ENCODE measurements at regions not wholly inside any gene's neighbourhood (a gene's known extent, or its start where the extent isn't known, plus 50 kb on each side); places are given as distances from the start of the nearest gene placed in this dataset.
A peak's percentile ranks its signal among the peaks of the same experiment; 100 is the strongest.
"Not testable (repeated sequence)": the region's sequence is repeated elsewhere in the genome, so short reads cannot be mapped to it uniquely, and the experiment has no call there.

- no peak for DNase-seq
Observed at GRCh38 chr9:85487872-85488271, 253.9 kb downstream of the AGTPBP1 start.

- DNase-seq = no peak
Observed at GRCh38 chr9:85484235-85484634, 257.5 kb downstream of the AGTPBP1 start.

- no peak for DNase-seq
Observed at GRCh38 chr9:85483208-85483607, 258.5 kb downstream of the AGTPBP1 start.

GRCh38 chr9:85479305-85479704 is 262.4 kb downstream of the AGTPBP1 start:
- DNase-seq = no peak

GRCh38 chr9:85478847-85479246 is 262.9 kb downstream of the AGTPBP1 start:
- DNase-seq = no peak

GRCh38 chr9:85474896-85475295 is 266.9 kb downstream of the AGTPBP1 start:
- not testable (repeated sequence) for DNase-seq

- DNase-seq = no peak
Observed at GRCh38 chr9:85471791-85472190, 270.0 kb downstream of the AGTPBP1 start.

- no peak for DNase-seq
Observed at GRCh38 chr9:85469041-85469440, 272.7 kb downstream of the AGTPBP1 start.

GRCh38 chr9:85466834-85467233 is 274.9 kb downstream of the AGTPBP1 start:
- DNase-seq = no peak

- DNase-seq = not testable (repeated sequence)
Observed at GRCh38 chr9:85458114-85458864, 283.5 kb downstream of the AGTPBP1 start.

GRCh38 chr9:85453850-85454249 is 287.9 kb downstream of the AGTPBP1 start:
- DNase-seq = no peak

GRCh38 chr9:85452841-85453240 is 288.9 kb downstream of the AGTPBP1 start:
- DNase-seq = no peak

- DNase-seq = no peak
Observed at GRCh38 chr9:85451680-85452079, 290.1 kb downstream of the AGTPBP1 start.

GRCh38 chr9:85445887-85446286 is 295.9 kb downstream of the AGTPBP1 start:
- no peak for DNase-seq

GRCh38 chr9:85444243-85444642 is 297.5 kb downstream of the AGTPBP1 start:
- DNase-seq = no peak

GRCh38 chr9:85443190-85443598 is 298.6 kb downstream of the AGTPBP1 start:
- no peak for DNase-seq

GRCh38 chr9:85439791-85440190 is 302.0 kb downstream of the AGTPBP1 start:
- no peak for DNase-seq

GRCh38 chr9:85433956-85434355 is 307.8 kb downstream of the AGTPBP1 start:
- not testable (repeated sequence) for DNase-seq

- DNase-seq = not testable (repeated sequence)
Observed at GRCh38 chr9:85433551-85433950, 308.2 kb downstream of the AGTPBP1 start.

- DNase-seq = no peak
Observed at GRCh38 chr9:85433046-85433445, 308.7 kb downstream of the AGTPBP1 start.

GRCh38 chr9:85432599-85432998 is 309.2 kb downstream of the AGTPBP1 start:
- DNase-seq = peak; percentile 5

- DNase-seq = no peak
Observed at GRCh38 chr9:85431339-85432102, 310.2 kb downstream of the AGTPBP1 start.

- DNase-seq = no peak
Observed at GRCh38 chr9:85430659-85431338, 311.0 kb downstream of the AGTPBP1 start.

GRCh38 chr9:85428230-85428629 is 313.5 kb downstream of the AGTPBP1 start:
- no peak for DNase-seq
